ENCODE measurements at regions not wholly inside any gene's neighbourhood (a gene's known extent, or its start where the extent isn't known, plus 50 kb on each side); places are given as distances from the start of the nearest gene placed in this dataset.

DNA sequence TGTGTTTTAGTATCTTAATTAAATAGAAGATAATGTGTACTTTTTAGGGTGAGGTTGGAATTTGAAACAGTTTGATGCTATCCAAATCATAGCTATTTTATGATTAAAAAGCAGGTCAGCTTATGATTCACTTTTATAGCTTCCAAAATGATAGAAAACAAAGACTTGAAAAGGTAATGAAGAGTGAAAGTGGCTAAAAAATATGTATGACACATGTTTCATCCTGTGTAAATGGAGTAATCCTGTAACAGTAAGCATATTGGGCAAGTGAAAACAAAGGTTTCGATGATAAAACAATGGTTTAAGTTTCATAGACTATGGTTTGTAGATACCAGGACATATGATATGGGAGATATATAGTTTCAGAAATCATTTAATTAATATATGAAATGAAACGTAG, 456.2 kb downstream of the PCDH20 start:
- Histone ChIP-seq H3K4me1 (ENCODE audit: insufficient read depth, low read length) (no peaks in the 10 kb centered on the region), H3K4me3 (ENCODE audit: low read length) (no peak overlapping the region), H3K27me3 (ENCODE audit: control insufficient read depth in 1 of 2, insufficient read depth in 2 of 2, low read length in 2 of 2) (no peaks in the 10 kb centered on the region), H3K36me3 (ENCODE audit: insufficient read depth, low read length) (no peaks in the 10 kb centered on the region), H3K9me3 (ENCODE audit: control insufficient read depth in 1 of 2, insufficient read depth in 1 of 2, low read length in 2 of 2) (no peaks in the 10 kb centered on the region), H3K27ac (ENCODE audit: low read depth in 1 of 2, low read length in 2 of 2) (no peak overlapping the region)
- DNase-seq (no peak), ATAC-seq (ENCODE audit: poor library complexity) (no peak)
- Mint-ChIP-seq H3K27ac (no peak overlapping the region), H3K4me1 (ENCODE audit: low read depth) (no peaks in the 10 kb centered on the region), H3K4me3 (no peak overlapping the region), H3K27me3 (no peaks in the 10 kb centered on the region), H3K36me3 (ENCODE audit: low read depth) (no peaks in the 10 kb centered on the region), H3K9me3 (peaks cover 5% of the 10 kb centered on the region)
- ChIA-PET CTCF (interaction anchor here (0.8 kb wide), 1 partner anchor 35 kb away, joined by 3 read pairs; no protein-coding TSS in a partner anchor), POLR2A (no interaction called here)
- intact Hi-C loops (cut with DNase I, micrococcal nuclease), result no loop called here
- TF ChIP-seq, protein P1, sequence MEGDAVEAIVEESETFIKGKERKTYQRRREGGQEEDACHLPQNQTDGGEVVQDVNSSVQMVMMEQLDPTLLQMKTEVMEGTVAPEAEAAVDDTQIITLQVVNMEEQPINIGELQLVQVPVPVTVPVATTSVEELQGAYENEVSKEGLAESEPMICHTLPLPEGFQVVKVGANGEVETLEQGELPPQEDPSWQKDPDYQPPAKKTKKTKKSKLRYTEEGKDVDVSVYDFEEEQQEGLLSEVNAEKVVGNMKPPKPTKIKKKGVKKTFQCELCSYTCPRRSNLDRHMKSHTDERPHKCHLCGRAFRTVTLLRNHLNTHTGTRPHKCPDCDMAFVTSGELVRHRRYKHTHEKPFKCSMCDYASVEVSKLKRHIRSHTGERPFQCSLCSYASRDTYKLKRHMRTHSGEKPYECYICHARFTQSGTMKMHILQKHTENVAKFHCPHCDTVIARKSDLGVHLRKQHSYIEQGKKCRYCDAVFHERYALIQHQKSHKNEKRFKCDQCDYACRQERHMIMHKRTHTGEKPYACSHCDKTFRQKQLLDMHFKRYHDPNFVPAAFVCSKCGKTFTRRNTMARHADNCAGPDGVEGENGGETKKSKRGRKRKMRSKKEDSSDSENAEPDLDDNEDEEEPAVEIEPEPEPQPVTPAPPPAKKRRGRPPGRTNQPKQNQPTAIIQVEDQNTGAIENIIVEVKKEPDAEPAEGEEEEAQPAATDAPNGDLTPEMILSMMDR (IDR thresholded peaks at IDR 0.05), result no peak

DNA sequence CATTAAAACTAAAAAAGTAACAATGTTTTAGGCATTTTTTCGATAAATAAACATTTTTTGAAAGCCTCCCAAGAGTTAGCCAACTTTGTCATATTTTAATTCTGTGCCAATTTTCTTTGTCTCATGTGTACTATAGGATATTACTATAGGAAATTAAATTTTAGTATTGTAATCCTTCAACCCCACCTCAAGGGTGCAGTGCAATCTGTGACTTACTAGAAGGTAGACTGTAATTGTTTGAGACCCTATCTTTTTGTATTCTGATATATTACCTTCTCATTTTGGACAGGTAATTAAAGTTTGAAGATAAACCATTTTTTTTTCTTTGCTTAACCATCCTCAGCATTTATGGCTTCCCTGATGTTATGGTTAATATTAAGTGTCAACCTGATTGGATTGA, 457.8 kb downstream of the PCDH20 start:
- Mint-ChIP-seq H3K4me3 (no peak overlapping the region), H3K9me3 (peaks cover 5% of the 10 kb centered on the region), H3K4me1 (ENCODE audit: low read depth) (no peaks in the 10 kb centered on the region), H3K27me3 (no peaks in the 10 kb centered on the region), H3K27ac (no peak overlapping the region), H3K36me3 (ENCODE audit: low read depth) (no peaks in the 10 kb centered on the region)
- ATAC-seq (ENCODE audit: poor library complexity), result no peak
- CTCF ChIA-PET, result no interaction called here
- no peaks in the 10 kb centered on the region for H3K4me1 ChIP-seq (ENCODE audit: insufficient read depth, low read length)
- no peak for DNase-seq
- no peaks in the 10 kb centered on the region for H3K36me3 ChIP-seq (ENCODE audit: insufficient read depth, low read length)
- POLR2A ChIA-PET, result no interaction called here
- no peaks in the 10 kb centered on the region for H3K9me3 ChIP-seq (ENCODE audit: control insufficient read depth in 1 of 2, insufficient read depth in 1 of 2, low read length in 2 of 2)
- TF ChIP-seq, protein P1 (IDR thresholded peaks at IDR 0.05), result no peak
- no peak overlapping the region for H3K27ac ChIP-seq (ENCODE audit: low read depth in 1 of 2, low read length in 2 of 2)
- no peak overlapping the region for H3K4me3 ChIP-seq (ENCODE audit: low read length)
- intact Hi-C loops (cut with DNase I, micrococcal nuclease), result no loop called here
- no peaks in the 10 kb centered on the region for H3K27me3 ChIP-seq (ENCODE audit: control insufficient read depth in 1 of 2, insufficient read depth in 2 of 2, low read length in 2 of 2)

DNA sequence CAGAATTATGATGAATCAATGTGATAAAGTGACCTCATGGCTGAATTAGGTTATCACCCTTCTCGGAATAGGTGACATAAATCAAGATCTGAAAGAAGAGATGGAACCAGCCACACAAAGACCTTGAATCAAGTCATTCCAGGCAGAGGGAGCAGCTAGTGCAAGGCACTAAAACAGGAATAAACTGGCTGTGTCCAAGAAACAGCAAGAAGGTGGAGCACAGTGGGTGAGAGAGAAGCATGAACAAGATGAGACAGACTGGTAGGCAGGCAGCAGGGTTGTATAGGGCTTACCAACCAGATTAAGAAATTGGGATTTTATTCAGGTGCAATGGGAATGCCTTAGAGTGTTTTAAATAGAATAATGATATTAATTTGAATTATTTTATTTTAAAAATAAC, 470.3 kb downstream of the PCDH20 start:
- H3K4me3 Mint-ChIP-seq, result no peak overlapping the region
- H3K9me3 ChIP-seq (ENCODE audit: control insufficient read depth in 1 of 2, insufficient read depth in 1 of 2, low read length in 2 of 2), result peaks cover 0 to 3% of the 10 kb centered on the region in 2 experiments
- no peak for ATAC-seq (ENCODE audit: poor library complexity)
- no peaks in the 10 kb centered on the region for H3K27me3 ChIP-seq (ENCODE audit: control insufficient read depth in 1 of 2, insufficient read depth in 2 of 2, low read length in 2 of 2)
- H3K27ac Mint-ChIP-seq, result no peak overlapping the region
- TF ChIP-seq, protein P1 (IDR thresholded peaks at IDR 0.05), result no peak
- peaks cover 9% of the 10 kb centered on the region for H3K9me3 Mint-ChIP-seq
- H3K36me3 Mint-ChIP-seq (ENCODE audit: low read depth), result no peaks in the 10 kb centered on the region
- no peaks in the 10 kb centered on the region for H3K4me1 Mint-ChIP-seq (ENCODE audit: low read depth)
- no peak overlapping the region for H3K4me3 ChIP-seq (ENCODE audit: low read length)
- H3K4me1 ChIP-seq (ENCODE audit: insufficient read depth, low read length), result no peaks in the 10 kb centered on the region
- H3K27ac ChIP-seq (ENCODE audit: low read depth in 1 of 2, low read length in 2 of 2), result no peak overlapping the region
- H3K36me3 ChIP-seq (ENCODE audit: insufficient read depth, low read length), result no peaks in the 10 kb centered on the region
- ChIA-PET CTCF (no interaction called here), POLR2A (no interaction called here)
- DNase-seq, result no peak
- intact Hi-C loops (cut with DNase I, micrococcal nuclease), result no loop called here
- H3K27me3 Mint-ChIP-seq, result no peaks in the 10 kb centered on the region
